ENCODE measurements at regions not wholly inside any gene's neighbourhood (a gene's known extent, or its start where the extent isn't known, plus 50 kb on each side); places are given as distances from the start of the nearest gene placed in this dataset.
"Not testable (repeated sequence)": the region's sequence is repeated elsewhere in the genome, so short reads cannot be mapped to it uniquely, and the experiment has no call there.

DNA sequence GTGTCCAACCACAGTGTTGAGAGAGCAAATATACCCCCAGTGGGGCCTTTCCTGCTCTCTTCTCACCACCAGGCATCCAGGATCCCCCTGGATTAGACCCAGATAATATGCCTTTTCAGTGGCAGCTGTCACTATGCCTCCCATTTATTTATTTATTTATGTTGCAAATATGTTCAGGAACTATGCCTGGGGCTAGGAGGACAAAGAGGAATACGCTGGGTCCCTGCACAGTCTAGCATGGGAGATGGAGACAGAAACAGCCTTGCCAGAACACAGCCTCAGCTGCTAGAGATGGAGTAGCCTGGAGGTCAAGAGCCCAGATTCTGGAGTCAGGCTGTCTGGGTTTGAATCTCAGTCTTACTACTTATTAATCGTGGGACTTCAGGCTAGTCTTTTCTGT is 74.6 kb upstream of the LRFN2 start:
- ATAC-seq (no peak), DNase-seq (no peak)
- Histone ChIP-seq H3K36me3 (no peaks in the 10 kb centered on the region), H3K4me3 (no peak overlapping the region), H3K4me1 (no peaks in the 10 kb centered on the region), H3K27me3 (no peaks in the 10 kb centered on the region), H3K9me3 (peaks cover 12% of the 10 kb centered on the region), H3K27ac (no peak overlapping the region)
- TF ChIP-seq, protein P1, sequence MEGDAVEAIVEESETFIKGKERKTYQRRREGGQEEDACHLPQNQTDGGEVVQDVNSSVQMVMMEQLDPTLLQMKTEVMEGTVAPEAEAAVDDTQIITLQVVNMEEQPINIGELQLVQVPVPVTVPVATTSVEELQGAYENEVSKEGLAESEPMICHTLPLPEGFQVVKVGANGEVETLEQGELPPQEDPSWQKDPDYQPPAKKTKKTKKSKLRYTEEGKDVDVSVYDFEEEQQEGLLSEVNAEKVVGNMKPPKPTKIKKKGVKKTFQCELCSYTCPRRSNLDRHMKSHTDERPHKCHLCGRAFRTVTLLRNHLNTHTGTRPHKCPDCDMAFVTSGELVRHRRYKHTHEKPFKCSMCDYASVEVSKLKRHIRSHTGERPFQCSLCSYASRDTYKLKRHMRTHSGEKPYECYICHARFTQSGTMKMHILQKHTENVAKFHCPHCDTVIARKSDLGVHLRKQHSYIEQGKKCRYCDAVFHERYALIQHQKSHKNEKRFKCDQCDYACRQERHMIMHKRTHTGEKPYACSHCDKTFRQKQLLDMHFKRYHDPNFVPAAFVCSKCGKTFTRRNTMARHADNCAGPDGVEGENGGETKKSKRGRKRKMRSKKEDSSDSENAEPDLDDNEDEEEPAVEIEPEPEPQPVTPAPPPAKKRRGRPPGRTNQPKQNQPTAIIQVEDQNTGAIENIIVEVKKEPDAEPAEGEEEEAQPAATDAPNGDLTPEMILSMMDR (IDR thresholded peaks at IDR 0.05) = no peak
- intact Hi-C loops (cut with DNase I) = no loop called here

DNA sequence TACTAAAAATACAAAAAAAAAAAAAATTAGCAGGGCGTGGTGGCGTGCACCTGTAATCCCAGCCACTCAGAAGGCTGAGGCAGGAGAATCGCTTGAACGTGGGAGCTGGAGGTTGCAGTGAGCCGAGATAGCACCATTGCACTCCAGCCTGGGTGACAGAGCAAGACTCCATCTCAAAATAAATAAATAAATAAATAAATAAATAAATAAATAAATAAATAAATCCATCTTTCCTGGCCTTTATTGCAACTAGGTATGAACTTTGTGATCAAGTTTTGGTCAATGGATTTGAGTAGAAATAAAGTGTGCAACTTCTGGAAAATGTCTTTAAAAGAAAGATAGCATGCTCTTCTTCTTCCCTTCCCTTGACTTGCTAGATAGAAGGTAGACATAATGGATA is 69.6 kb upstream of the LRFN2 start:
- ATAC-seq = not testable (repeated sequence)

DNA sequence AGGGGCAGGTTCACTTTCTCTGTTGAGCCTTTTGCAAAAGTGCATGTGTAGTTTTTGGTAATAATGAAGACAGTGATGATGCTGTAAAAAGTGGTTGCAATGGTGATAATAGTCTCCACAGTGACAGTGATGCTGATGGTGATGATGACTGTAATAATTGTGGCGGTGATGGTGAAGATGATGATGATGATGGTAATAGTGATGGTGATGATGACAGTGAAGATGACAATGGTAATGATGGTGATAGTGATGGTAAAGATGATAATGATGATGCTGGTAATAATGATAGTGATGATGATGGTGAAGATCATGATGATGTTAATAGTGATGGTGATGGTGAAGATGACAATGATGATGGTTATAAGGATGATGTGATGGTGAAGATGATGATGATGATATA is 67.7 kb upstream of the LRFN2 start:
- Histone ChIP-seq H3K9me3 (no peaks in the 10 kb centered on the region), H3K4me3 (no peak overlapping the region), H3K4me1 (no peaks in the 10 kb centered on the region), H3K27me3 (no peaks in the 10 kb centered on the region), H3K27ac (no peak overlapping the region), H3K36me3 (no peaks in the 10 kb centered on the region)
- DNase-seq (no peak), ATAC-seq (no peak)
- intact Hi-C loops (cut with DNase I) = no loop called here
- TF ChIP-seq, protein P1 (IDR thresholded peaks at IDR 0.05) = no peak

More for the DNA sequence above, 69.6 kb upstream of the LRFN2 start:
- H3K4me1 ChIP-seq; H3K27ac ChIP-seq; H3K4me3 ChIP-seq; H3K9me3 ChIP-seq; H3K36me3 ChIP-seq; intact Hi-C loops (cut with DNase I); H3K27me3 ChIP-seq; DNase-seq: not testable (repeated sequence)

DNA sequence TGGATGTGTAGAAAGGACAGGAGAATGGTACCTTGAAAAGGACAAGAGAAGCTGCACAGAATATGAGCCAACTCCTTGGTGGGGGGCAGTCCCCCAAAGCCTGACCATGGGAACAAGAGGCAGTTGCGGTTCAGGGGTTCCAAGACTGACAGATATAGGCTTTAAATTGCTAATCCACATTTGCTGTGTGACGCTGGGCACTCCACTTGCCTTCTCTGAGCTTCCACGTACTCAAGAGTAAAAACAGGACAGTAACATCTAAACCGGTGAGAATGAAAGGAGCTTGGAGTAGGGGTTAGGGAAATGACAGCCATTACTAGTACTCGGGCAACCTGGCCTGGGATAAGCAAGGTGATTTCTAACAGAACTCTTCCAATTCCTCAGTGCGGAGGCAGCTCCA is 57.9 kb upstream of the LRFN2 start:
- Histone ChIP-seq H3K36me3 (no peaks in the 10 kb centered on the region), H3K27me3 (peaks cover 20% of the 10 kb centered on the region), H3K4me3 (no peak overlapping the region), H3K27ac (no peak overlapping the region), H3K4me1 (peaks cover 4% of the 10 kb centered on the region), H3K9me3 (no peaks in the 10 kb centered on the region)
- TF ChIP-seq, protein P1 (IDR thresholded peaks at IDR 0.05) = no peak
- DNase-seq = peak; percentile 20
- intact Hi-C loops (cut with DNase I) = no loop called here
- ATAC-seq = no peak

DNA sequence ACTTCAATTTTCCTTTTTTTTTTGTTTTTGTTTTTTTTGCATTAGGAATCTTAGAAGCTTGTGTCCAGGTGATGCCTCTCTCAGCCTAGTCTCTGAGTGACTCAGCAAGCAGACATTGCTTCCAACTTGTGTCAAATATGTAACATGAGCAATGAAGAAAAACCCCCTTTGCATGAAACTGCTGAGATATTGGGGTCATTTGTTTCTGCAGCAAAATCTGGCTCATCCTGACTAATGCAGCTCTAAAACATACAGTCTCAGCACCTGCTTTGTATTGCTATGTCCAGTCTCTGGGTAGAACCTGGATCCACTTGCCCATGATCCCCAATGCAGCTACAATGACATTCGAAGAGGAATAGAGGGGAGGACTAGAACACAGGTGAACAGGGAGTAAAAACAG is 55.7 kb upstream of the LRFN2 start:
- Histone ChIP-seq H3K27ac (no peak overlapping the region), H3K4me3 (no peak overlapping the region), H3K9me3 (no peaks in the 10 kb centered on the region), H3K36me3 (no peaks in the 10 kb centered on the region), H3K27me3 (peaks cover 20% of the 10 kb centered on the region), H3K4me1 (peaks cover 4% of the 10 kb centered on the region)
- DNase-seq = no peak
- intact Hi-C loops (cut with DNase I) = no loop called here
- ATAC-seq = no peak
- TF ChIP-seq, protein P1 (IDR thresholded peaks at IDR 0.05) = no peak

DNA sequence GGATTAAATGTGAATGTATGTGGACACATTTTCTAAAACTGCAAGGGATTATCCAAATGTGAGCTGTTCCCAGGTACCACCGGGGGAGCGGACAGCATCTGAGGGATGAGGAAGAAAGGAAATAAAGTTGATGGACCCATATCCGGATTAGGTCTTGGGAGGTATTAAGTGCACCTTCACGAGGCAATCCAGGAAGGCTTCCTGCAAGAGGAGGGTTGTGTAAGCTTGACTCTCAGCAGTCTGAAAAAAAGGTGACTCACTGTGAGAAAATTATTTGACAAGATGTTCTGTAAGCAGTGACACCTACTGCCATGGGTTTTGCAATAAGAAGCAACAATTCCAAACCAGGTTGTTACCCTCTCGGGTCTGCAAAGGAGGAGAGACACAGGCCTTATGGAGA is 55.0 kb upstream of the LRFN2 start:
- H3K36me3 ChIP-seq = no peaks in the 10 kb centered on the region
- H3K27ac ChIP-seq = no peak overlapping the region
- no peak overlapping the region for H3K4me3 ChIP-seq
- H3K27me3 ChIP-seq = peaks cover 20% of the 10 kb centered on the region
- DNase-seq (no peak), ATAC-seq (no peak)
- intact Hi-C loops (cut with DNase I) = no loop called here
- H3K4me1 ChIP-seq = peaks cover 4% of the 10 kb centered on the region
- TF ChIP-seq, protein P1 (IDR thresholded peaks at IDR 0.05) = no peak
- H3K9me3 ChIP-seq = no peaks in the 10 kb centered on the region

All from upper lobe of right lung (tissue), 1 donor.